ENCODE measurements at regions not wholly inside any gene's neighbourhood (a gene's known extent, or its start where the extent isn't known, plus 50 kb on each side); places are given as distances from the start of the nearest gene placed in this dataset.
"Not testable (repeated sequence)": the region's sequence is repeated elsewhere in the genome, so short reads cannot be mapped to it uniquely, and the experiment has no call there.

- DNase-seq = peak; percentile 28
Measured at GRCh38 chr1:146401281-146401825, 172.5 kb upstream of the NOTCH2NLA start.

DNA sequence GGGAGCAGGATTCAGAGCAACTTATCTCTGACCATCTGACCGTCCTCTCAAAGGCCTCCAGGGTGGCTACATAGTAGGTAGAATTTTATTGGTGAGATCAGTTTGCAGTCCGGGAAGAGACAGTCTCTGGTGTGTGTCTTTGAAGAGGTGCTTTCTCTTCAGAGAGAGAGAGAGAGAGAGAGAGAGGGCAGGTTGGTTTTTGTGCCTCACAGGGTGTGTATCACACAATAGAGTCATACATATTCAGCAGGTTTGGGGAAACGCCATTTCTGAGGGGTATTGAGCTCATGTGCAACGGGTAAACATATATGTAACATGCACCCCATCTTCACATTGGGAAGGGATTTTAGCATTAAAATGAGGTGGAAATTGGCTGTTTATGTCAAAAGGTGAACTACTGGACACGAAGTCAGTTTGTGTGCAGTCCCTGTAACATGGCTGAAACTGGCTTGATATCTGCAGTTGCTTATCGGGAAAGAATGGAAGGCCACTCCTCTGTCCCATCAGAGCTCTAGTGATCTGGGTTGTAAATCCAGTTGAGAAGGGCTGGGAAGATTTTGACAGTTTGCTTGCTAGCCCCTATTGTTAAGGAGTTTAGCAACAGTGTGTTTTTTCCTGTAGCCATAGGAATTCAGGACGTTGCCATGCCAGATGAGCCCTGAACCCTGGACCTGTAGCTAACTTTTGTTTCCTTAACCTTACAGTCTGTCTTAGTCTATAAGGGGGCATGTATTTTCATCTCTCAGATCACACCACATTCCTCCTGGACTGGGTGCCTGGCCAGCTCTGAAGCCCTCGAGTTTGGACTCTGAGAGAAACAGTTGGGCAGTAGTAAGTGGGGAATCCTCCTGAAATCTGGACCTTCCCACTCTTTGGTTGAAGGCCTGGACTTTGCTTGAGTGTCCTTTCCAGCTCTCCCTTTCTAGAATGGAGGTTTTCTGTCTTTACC is 171.6 kb upstream of the NOTCH2NLA start:
- not testable (repeated sequence) for DNase-seq

DNA sequence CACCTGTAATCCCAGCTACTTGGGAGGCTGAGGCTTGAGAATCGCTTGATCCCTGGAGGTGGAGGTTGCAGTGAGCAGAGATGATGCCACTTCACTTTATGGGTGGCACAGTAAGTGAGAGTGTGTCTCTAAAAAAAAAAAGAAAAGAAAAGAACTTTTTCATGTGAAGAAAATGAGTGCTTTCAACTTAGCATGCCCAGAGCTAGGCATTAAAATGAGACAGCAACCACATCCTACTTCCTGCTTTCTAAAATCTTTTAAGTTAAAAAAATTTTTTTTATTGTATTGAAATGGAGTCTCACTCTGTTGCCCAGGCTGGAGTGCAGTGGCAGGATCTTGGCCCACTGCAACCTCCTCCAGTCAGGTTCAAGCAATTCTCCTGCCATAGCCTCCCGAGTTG is 170.4 kb upstream of the NOTCH2NLA start:
- DNase-seq = not testable (repeated sequence)

- not testable (repeated sequence) for DNase-seq
Measured at GRCh38 chr1:146396801-146397200, 168.0 kb upstream of the NOTCH2NLA start.

GRCh38 chr1:146396242-146396641 is 167.4 kb upstream of the NOTCH2NLA start:
- not testable (repeated sequence) for DNase-seq

- DNase-seq = not testable (repeated sequence)
Measured at GRCh38 chr1:146393796-146394195, 165.0 kb upstream of the NOTCH2NLA start.

- DNase-seq = not testable (repeated sequence)
Measured at GRCh38 chr1:146393154-146393553, 164.3 kb upstream of the NOTCH2NLA start.

DNA sequence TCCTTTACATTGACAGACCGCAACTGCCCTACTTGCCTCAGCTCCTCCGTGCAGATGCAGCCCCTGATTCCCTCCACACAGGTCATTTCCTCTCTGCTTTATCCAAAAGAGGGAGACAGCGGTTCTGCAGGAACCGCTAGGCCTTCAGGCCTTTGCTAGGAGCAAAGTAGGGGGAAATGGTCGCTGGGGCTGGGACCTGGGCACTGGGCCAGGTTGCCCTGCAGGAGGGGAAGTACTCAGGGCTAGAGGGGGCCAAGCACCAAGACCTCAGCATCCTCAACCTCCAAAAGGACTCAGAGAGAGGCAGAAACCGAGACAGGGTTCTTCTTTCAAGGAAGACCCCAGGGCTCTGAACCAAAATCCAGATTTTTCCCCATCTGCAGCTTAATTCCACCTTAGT is 160.4 kb upstream of the NOTCH2NLA start:
- not testable (repeated sequence) for DNase-seq

GRCh38 chr1:146387750-146388469 is 159.1 kb upstream of the NOTCH2NLA start:
- DNase-seq = peak; percentile 30

DNA sequence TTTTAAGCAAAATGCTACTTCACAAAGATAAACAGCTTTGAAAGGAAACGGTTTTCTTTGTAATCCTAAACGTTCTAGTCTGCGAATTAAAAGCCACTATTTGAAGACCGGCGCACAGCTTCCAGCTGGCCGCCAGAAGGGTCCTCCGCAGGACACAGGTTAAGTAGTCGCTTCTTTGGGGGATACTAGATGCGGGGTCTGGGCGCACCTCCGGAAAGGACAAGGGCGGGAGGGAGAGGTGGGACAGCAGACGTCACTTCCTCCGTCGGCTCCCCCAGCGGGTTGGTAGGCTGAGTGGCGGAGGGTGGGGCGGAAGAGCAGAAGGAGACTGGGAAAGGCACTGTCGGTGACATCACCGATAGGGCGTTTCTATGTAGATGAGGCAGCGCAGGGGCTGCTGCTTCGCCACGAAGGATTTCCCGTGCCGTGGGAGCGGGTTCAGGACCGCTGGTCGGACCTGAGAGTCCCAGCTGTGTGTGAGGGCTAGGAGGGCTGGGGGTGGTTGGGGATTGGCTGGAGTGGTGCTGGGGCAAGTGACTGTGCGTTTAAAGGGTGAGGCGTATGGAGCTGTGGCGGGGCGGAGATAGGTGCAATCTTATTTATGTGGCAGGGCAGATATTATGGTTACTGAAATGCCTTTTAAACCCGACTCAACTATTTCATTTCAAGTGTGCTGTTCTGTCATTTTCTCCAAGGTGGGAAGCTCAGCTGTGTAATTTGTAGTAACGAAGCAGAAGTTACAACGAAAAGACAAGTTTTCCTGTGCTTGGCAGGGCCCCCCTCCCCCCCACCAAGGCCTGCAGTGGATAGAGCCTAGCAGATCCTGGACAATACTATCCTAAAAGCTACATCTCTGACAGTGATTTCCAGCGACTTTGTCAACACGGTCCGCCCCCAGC is 158.3 kb upstream of the NOTCH2NLA start:
- DNase-seq = peak; percentile 67

- DNase-seq = not testable (repeated sequence)
Measured at GRCh38 chr1:146381196-146381595, 152.4 kb upstream of the NOTCH2NLA start.

DNA sequence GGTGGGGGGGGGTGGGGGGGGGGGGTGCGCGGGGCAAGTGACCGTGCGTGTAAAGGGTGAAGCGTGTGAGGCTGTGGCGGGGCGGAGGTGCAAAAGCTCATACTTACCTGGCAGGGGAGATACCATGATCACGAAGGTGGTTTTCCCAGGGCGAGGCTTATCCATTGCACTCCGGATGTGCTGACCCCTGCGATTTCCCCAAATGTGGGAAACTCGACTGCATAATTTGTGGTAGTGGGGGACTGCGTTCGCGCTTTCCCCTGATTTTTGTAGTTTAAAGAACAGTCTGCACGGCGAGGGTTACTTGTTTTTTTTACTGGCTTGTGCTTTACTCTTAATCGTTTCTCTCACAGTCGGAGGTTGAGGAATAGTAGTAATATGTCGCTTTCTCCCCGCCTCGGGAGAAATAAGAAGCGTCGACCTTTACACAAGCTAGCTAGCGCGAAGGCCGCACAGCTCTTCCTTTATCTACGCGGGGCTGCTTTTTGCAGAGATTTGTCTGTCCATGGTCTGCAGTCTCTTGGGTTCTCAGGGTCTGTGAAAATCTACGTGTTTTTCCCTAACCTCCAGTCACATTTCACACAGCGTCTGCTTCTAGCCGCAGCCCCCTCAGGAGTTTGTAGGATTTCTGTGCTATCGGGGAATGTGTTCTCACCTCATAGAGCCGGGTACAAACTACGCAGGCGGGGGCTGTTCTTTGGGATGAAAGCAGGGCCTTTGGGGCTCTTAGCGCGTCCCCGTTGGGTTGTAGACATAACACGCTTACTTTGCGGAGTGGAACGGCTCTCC is 148.1 kb upstream of the NOTCH2NLA start:
- DNase-seq = peak; percentile 79

GRCh38 chr1:146376309-146376707 is 147.5 kb upstream of the NOTCH2NLA start:
- DNase-seq = peak; percentile 86

GRCh38 chr1:146375108-146375507 is 146.3 kb upstream of the NOTCH2NLA start:
- DNase-seq = not testable (repeated sequence)

- DNase-seq = peak; percentile 66
Measured at GRCh38 chr1:146369940-146370339, 141.1 kb upstream of the NOTCH2NLA start.

DNA sequence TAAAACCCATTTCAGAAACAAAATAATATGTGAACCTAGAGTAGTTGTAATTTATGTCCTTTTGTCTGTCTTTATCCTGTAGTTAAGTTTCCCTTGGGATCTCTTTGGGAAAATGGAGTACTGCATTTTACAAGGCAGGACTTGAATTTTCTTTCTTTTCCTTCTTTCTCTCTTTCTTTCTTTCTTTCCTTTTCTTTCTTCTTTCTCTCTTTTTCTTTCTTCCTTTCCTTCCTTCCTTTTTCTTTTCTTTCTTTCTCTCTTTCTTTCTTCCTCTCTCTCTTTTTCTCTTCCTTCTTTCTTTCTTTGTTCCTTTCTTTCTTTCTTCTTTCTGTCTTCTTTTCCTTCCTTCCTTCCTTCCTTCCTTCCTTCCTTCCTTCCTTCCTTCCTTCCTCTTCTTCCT is 126.6 kb upstream of the NOTCH2NLA start:
- not testable (repeated sequence) for DNase-seq

DNA sequence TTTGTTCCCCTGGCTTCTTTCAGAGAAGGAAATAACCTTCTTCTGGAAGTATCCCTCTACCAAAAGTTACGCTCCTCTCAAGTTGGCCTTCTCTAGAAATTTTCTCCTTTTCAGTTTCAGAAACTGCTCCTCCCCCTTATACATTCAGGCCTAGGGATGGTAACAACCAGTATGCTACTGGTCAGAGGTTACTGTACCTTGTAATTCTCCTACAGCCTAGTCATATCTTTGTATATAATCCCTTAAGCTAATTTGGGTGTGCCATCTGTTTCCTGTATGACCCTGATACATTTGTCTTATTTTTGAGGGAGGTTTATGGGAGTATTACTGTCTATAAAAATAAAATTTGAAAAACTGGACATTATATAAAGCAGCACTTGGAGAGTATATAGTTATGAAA is 98.0 kb upstream of the NOTCH2NLA start:
- not testable (repeated sequence) for DNase-seq

- DNase-seq = not testable (repeated sequence)
Measured at GRCh38 chr1:146324463-146324862, 95.6 kb upstream of the NOTCH2NLA start.

- not testable (repeated sequence) for DNase-seq
Measured at GRCh38 chr1:146323302-146323701, 94.5 kb upstream of the NOTCH2NLA start.

DNA sequence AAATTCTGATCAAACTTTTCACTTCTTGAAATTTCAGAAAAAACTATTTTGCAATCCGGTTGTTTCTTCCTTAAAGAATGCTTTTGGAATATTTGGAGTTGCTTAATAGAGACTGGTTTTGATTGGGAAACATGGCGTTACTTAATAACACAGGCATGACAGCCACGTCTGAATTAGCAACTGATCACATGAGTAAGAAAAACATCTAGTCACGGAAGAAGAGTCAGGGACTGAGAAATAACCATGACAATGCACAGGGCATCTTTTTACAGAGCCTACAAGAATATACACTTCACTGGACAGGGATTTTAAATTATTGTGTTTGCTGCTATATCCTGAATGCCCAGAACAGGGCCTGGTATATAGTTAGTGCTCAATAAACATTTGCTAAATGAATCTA is 94.1 kb upstream of the NOTCH2NLA start:
- not testable (repeated sequence) for DNase-seq

DNA sequence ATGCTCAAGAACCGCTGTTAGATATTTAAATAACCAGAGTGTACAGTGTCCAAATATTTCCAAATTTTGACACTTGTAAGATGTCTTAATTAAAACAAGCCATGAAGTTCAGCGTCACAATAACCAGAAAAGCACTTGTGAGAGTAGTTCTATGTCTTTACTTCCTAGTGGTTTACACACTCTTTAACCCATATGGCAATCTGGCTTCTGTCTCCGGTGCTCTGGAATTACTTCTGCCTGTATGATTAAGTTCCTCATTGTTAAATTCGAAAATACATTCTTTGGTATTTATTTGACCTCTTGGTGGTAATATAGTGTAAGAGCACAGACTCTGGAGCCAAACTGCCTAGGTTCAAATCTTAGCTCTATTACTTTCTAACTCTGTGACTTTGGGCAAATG is 89.9 kb upstream of the NOTCH2NLA start:
- DNase-seq = not testable (repeated sequence)

All from stimulated activated CD8-positive, alpha-beta memory T cell treated with anti-CD3 and anti-CD28 coated beads, Interleukin-4, amount 100 ng/mL, for 48 hours (primary cell).